ENCODE measurements at regions not wholly inside any gene's neighbourhood (a gene's known extent, or its start where the extent isn't known, plus 50 kb on each side); places are given as distances from the start of the nearest gene placed in this dataset.

GRCh38 chr21:20004367-20004766 lies 993.8 kb upstream of the NCAM2 start:
- TF ChIP-seq POLR2A (IDR thresholded peaks at IDR 0.05; ENCODE audit: low read length) (no peak), GATA1 (IDR thresholded peaks at IDR 0.05; ENCODE audit: low read depth, low read length) (no peak)
